ENCODE measurements at regions not wholly inside any gene's neighbourhood (a gene's known extent, or its start where the extent isn't known, plus 50 kb on each side); places are given as distances from the start of the nearest gene placed in this dataset.

- Histone ChIP-seq H3K14ac (ENCODE audit: insufficient read depth, low read length) (no peak overlapping the region), H4K91ac (ENCODE audit: insufficient read length, low read depth, low read length) (no peak overlapping the region), H2BK5ac (ENCODE audit: insufficient read length, low read length) (no peak overlapping the region), H3K4ac (ENCODE audit: low read depth, low read length) (no peak overlapping the region), H4K5ac (ENCODE audit: insufficient read length, low read depth, low read length) (no peak overlapping the region), H3K4me1 (ENCODE audit: insufficient read depth, low read length) (no peaks in the 10 kb centered on the region), H3K9me3 (ENCODE audit: control insufficient read depth, low read depth, low read length) (no peaks in the 10 kb centered on the region), H2BK15ac (ENCODE audit: low read depth, low read length) (no peak overlapping the region), H3T11ph (ENCODE audit: low read length) (no peak overlapping the region), H2BK20ac (ENCODE audit: low read depth, low read length, poor library complexity, severe bottlenecking) (no peak overlapping the region), H4K8ac (replicated peaks; ENCODE audit: insufficient read length, low read depth, low read length) (no peak overlapping the region), H2AFZ (ENCODE audit: low read length) (no peak overlapping the region), H3K9ac (ENCODE audit: extremely low read depth, insufficient read length, low read length) (no peak overlapping the region), H2BK120ac (ENCODE audit: low read depth, low read length, poor library complexity, severe bottlenecking) (no peak overlapping the region), H3K27ac (ENCODE audit: insufficient read length, low read depth, low read length) (no peak overlapping the region), H2BK12ac (ENCODE audit: insufficient read length, low read depth, low read length) (no peak overlapping the region), H3K23ac (ENCODE audit: insufficient read length, low read depth, low read length) (no peak overlapping the region), H3K79me1 (ENCODE audit: insufficient read depth, low read depth, low read length, poor library complexity, severe bottlenecking) (no peaks in the 10 kb centered on the region), H4K20me1 (ENCODE audit: control insufficient read depth, insufficient read depth, insufficient read length) (no peaks in the 10 kb centered on the region), H3K79me2 (ENCODE audit: insufficient read depth, low read length) (no peaks in the 10 kb centered on the region), H2AK5ac (ENCODE audit: insufficient read length, low read length) (no peak overlapping the region), H3K23me2 (ENCODE audit: insufficient read length, low read depth, low read length, poor library complexity, severe bottlenecking) (no peaks in the 10 kb centered on the region), H3K4me2 (ENCODE audit: insufficient read depth, insufficient read length, low read length) (no peak overlapping the region), H3K18ac (ENCODE audit: insufficient read length, low read depth, low read length) (no peak overlapping the region), H3K56ac (ENCODE audit: insufficient read length, low read depth, low read length) (no peak overlapping the region), H3K27me3 (ENCODE audit: insufficient read depth, low read length) (no peaks in the 10 kb centered on the region)
- DNase-seq, result no peak
- H3K27ac Mint-ChIP-seq, result no peak overlapping the region
- H3K27me3 Mint-ChIP-seq (ENCODE audit: low read depth), result no peaks in the 10 kb centered on the region
- WGBS (ENCODE audit: extremely low coverage, insufficient read length, low lambda C conversion rate), result no CpG with 5 or more reads among the region's 6 CpGs
- peaks cover 6 to 9% of the 10 kb centered on the region in 2 experiments; a peak in 3 of 4 replicates for H3K4me1 Mint-ChIP-seq
- no peak overlapping the region for H3K4me3 Mint-ChIP-seq
- H3K36me3 Mint-ChIP-seq (ENCODE audit: insufficient read depth in 1 of 3, low read depth in 3 of 3), result no peaks in the 10 kb centered on the region; a peak in 1 of 7 replicates
- no peak for TF ChIP-seq CTCF (conservative IDR thresholded peaks at IDR 0.05)
- peaks cover 2 to 3% of the 10 kb centered on the region in 2 experiments; a peak in 1 of 5 replicates for H3K9me3 Mint-ChIP-seq
Measured at GRCh38 chr20:6663751-6664388, 103.6 kb upstream of the BMP2 start.

Data from H9 (cell line).